Endodermal cell (in vitro differentiated cells): ENCODE measurements at regions not wholly inside any gene's neighbourhood (a gene's known extent, or its start where the extent isn't known, plus 50 kb on each side); places are given as distances from the start of the nearest gene placed in this dataset.

Experiments
- DNase-seq: peaks from one replicate; pipeline ENCODE4 v3.0.0-alpha.2; 2017
- H3K27ac ChIP-seq: 2 replicates; pipeline ENCODE4 v1.5.1; 2013; ENCODE audit warnings: mild to moderate bottlenecking, low read depth, low read length, moderate library complexity
- H3K27me3 ChIP-seq: 2 replicates; pipeline ENCODE4 v1.6.1; 2013; ENCODE audit warnings: mild to moderate bottlenecking, low read length, moderate library complexity; ENCODE audit not compliant: insufficient read depth, control insufficient read depth, poor library complexity, severe bottlenecking
- H3K36me3 ChIP-seq: 2 replicates; pipeline ENCODE4 v1.7.0; 2013; ENCODE audit warnings: mild to moderate bottlenecking, low read length, moderate library complexity; ENCODE audit not compliant: control insufficient read depth, insufficient read depth
- H3K4me1 ChIP-seq: one replicate; pipeline ENCODE4 v1.7.0; 2013; ENCODE audit warnings: low read length; ENCODE audit not compliant: control insufficient read depth, insufficient read depth
- H3K4me3 ChIP-seq: 2 replicates; pipeline ENCODE4 v1.5.1; 2013; ENCODE audit warnings: mild to moderate bottlenecking, low read length, moderate library complexity
- H3K9ac ChIP-seq: 2 replicates; pipeline ENCODE4 v1.6.1; 2013; ENCODE audit warnings: mild to moderate bottlenecking, low read length, moderate library complexity; ENCODE audit not compliant: poor library complexity, severe bottlenecking; ENCODE audit errors: extremely low read depth
- H3K9me3 ChIP-seq: 2 replicates; pipeline ENCODE4 v1.6.1; 2013; ENCODE audit warnings: mild to moderate bottlenecking, low read length, moderate library complexity; ENCODE audit not compliant: control insufficient read depth
- H3K27ac Mint-ChIP-seq: 2 replicates; pipeline ENCODE4 v1.8.0; 2020; ENCODE audit warnings: mixed read lengths
- H3K27me3 Mint-ChIP-seq: 2 replicates; pipeline ENCODE4 v1.8.0; 2021; ENCODE audit warnings: mild to moderate bottlenecking, mixed read lengths; ENCODE audit not compliant: insufficient read depth
- H3K36me3 Mint-ChIP-seq: 2 replicates; pipeline ENCODE4 v1.8.0; 2020; ENCODE audit warnings: low read depth, mixed read lengths
- H3K4me1 Mint-ChIP-seq: 2 replicates; pipeline ENCODE4 v1.8.0; 2020; ENCODE audit warnings: mixed read lengths
- H3K4me3 Mint-ChIP-seq: 2 replicates; pipeline ENCODE4 v1.8.0; 2020; ENCODE audit warnings: mild to moderate bottlenecking, moderate library complexity, mixed read lengths
- H3K9me3 Mint-ChIP-seq: 2 replicates; pipeline ENCODE4 v1.8.0; 2020; ENCODE audit warnings: mild to moderate bottlenecking, mixed read lengths
- WGBS, 2 experiments: methylation state at CpG; one replicate each; pipeline versions ENCODE4 v1.1.5 to v1.1.7; 2013; ENCODE audit warnings: missing lambda C conversion rate in 2 of 2, mixed read lengths in 1 of 2; ENCODE audit not compliant: insufficient coverage in 1 of 2, insufficient read length in 1 of 2; 5-methylcytosine and 5-hydroxymethylcytosine counted together
- TF ChIP-seq, protein P1 (sequence below): fragments of 200-600 bp; sonication (generic); conservative IDR thresholded peaks from 2 replicates; pipeline ENCODE4 v1.5.0; 2021; ENCODE audit warnings: antibody characterized with exemption, mild to moderate bottlenecking

- no peak overlapping the region for H3K27ac Mint-ChIP-seq
- TF ChIP-seq, protein P1, sequence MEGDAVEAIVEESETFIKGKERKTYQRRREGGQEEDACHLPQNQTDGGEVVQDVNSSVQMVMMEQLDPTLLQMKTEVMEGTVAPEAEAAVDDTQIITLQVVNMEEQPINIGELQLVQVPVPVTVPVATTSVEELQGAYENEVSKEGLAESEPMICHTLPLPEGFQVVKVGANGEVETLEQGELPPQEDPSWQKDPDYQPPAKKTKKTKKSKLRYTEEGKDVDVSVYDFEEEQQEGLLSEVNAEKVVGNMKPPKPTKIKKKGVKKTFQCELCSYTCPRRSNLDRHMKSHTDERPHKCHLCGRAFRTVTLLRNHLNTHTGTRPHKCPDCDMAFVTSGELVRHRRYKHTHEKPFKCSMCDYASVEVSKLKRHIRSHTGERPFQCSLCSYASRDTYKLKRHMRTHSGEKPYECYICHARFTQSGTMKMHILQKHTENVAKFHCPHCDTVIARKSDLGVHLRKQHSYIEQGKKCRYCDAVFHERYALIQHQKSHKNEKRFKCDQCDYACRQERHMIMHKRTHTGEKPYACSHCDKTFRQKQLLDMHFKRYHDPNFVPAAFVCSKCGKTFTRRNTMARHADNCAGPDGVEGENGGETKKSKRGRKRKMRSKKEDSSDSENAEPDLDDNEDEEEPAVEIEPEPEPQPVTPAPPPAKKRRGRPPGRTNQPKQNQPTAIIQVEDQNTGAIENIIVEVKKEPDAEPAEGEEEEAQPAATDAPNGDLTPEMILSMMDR, result no peak
- H3K4me1 ChIP-seq, result no peaks in the 10 kb centered on the region
These were observed 125.0 kb upstream of the ROPN1 start for GRCh38 chr3:124116906-124117305.

GRCh38 chr3:124117486-124117885 is 125.6 kb upstream of the ROPN1 start:
- no peak overlapping the region for H3K4me3 Mint-ChIP-seq

More at GRCh38 chr3:124116906-124117305, 125.0 kb upstream of the ROPN1 start:
- Histone ChIP-seq H3K36me3 (no peaks in the 10 kb centered on the region), H3K27ac (peak overlapping the region; percentile 3), H3K9ac (no peak overlapping the region), H3K4me3 (no peak overlapping the region), H3K27me3 (no peaks in the 10 kb centered on the region), H3K9me3 (no peaks in the 10 kb centered on the region)
- Mint-ChIP-seq H3K36me3 (no peaks in the 10 kb centered on the region), H3K9me3 (no peaks in the 10 kb centered on the region), H3K4me3 (no peak overlapping the region), H3K27me3 (no peaks in the 10 kb centered on the region), H3K4me1 (no peaks in the 10 kb centered on the region)
- no peak for DNase-seq

DNA sequence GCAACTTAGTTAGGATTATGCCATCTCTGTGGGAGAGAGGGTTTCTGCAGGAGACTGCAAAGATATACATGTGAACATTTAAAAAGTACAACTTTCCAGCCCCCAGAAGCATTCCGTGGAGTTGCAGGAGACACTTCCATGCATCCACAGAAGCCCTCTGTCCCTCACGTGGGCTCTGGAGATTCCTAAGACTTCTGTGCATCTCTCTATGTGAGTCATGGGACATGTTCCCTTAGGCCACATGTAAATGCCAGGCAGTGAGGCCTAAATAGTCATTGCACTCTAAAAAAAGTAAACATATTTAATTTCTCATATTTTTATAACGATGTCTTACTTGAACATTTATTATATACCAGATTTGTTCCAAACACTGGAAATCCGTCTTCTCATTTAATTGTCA is 126.5 kb upstream of the ROPN1 start:
- no peak overlapping the region for H3K4me3 Mint-ChIP-seq
- H3K36me3 Mint-ChIP-seq, result no peaks in the 10 kb centered on the region
- H3K27ac ChIP-seq, result no peak overlapping the region
- TF ChIP-seq, protein P1, result no peak
- H3K9me3 Mint-ChIP-seq, result no peaks in the 10 kb centered on the region
- H3K9ac ChIP-seq, result no peak overlapping the region
- no peak overlapping the region for H3K27ac Mint-ChIP-seq
- 91 to 95% methylated on average over 4 of the region's 4 CpGs for WGBS, 2 experiments
- H3K4me3 ChIP-seq, result no peak overlapping the region
- no peak for DNase-seq
- H3K4me1 Mint-ChIP-seq, result no peaks in the 10 kb centered on the region
- no peaks in the 10 kb centered on the region for H3K9me3 ChIP-seq
- no peaks in the 10 kb centered on the region for H3K4me1 ChIP-seq
- peaks cover 2% of the 10 kb centered on the region for H3K27me3 Mint-ChIP-seq
- no peaks in the 10 kb centered on the region for H3K27me3 ChIP-seq
- no peaks in the 10 kb centered on the region for H3K36me3 ChIP-seq

More at GRCh38 chr3:124117486-124117885, 125.6 kb upstream of the ROPN1 start:
- no peak overlapping the region for H3K27ac ChIP-seq
- Mint-ChIP-seq H3K9me3 (no peaks in the 10 kb centered on the region), H3K27ac (no peak overlapping the region), H3K27me3 (peaks cover under 1% of the 10 kb centered on the region), H3K36me3 (no peaks in the 10 kb centered on the region), H3K4me1 (no peaks in the 10 kb centered on the region)
- TF ChIP-seq, protein P1, result no peak
- H3K9me3 ChIP-seq, result no peaks in the 10 kb centered on the region
- H3K9ac ChIP-seq, result no peak overlapping the region
- no peak overlapping the region for H3K4me3 ChIP-seq
- H3K4me1 ChIP-seq, result no peaks in the 10 kb centered on the region
- DNase-seq, result no peak
- H3K36me3 ChIP-seq, result no peaks in the 10 kb centered on the region
- H3K27me3 ChIP-seq, result no peaks in the 10 kb centered on the region
- 80 to 87% methylated on average over 1 to 3 of the region's 3 CpGs for WGBS, 2 experiments
